Lung microvascular endothelial cell (primary cell): ENCODE measurements at regions not wholly inside any gene's neighbourhood (a gene's known extent, or its start where the extent isn't known, plus 50 kb on each side); places are given as distances from the start of the nearest gene placed in this dataset.

Experiments
- DNase-seq, 2 donors: peaks; one replicate each; pipeline versions ENCODE4 v3.0.0 to v3.0.0-alpha.2; 2010; ENCODE audit warnings: low read depth in 2 of 2

- DNase-seq: no peak
These were observed 311.8 kb downstream of the CD83 start for GRCh38 chr6:14429396-14429795.

GRCh38 chr6:14430218-14430617 lies 312.6 kb downstream of the CD83 start:
- no peak for DNase-seq

- DNase-seq: no peak
These were observed 314.1 kb downstream of the CD83 start for GRCh38 chr6:14431385-14432330.

- DNase-seq: no peak
These were observed 317.5 kb downstream of the CD83 start for GRCh38 chr6:14434916-14435690.

- DNase-seq: no peak
These were observed 319.1 kb downstream of the CD83 start for GRCh38 chr6:14436592-14437132.

- no peak for DNase-seq
These were observed 321.8 kb downstream of the CD83 start for GRCh38 chr6:14439419-14439818.

- no peak for DNase-seq
These were observed 322.8 kb downstream of the CD83 start for GRCh38 chr6:14440215-14440910.

GRCh38 chr6:14440940-14441781 lies 323.6 kb downstream of the CD83 start:
- DNase-seq: no peak

GRCh38 chr6:14442242-14442641 lies 324.7 kb downstream of the CD83 start:
- DNase-seq: no peak

- DNase-seq: no peak
These were observed 326.2 kb downstream of the CD83 start for GRCh38 chr6:14443629-14444268.

GRCh38 chr6:14444295-14444972 lies 326.9 kb downstream of the CD83 start:
- no peak for DNase-seq

- DNase-seq: no peak
These were observed 329.7 kb downstream of the CD83 start for GRCh38 chr6:14447240-14447639.

GRCh38 chr6:14448246-14448645 lies 330.7 kb downstream of the CD83 start:
- DNase-seq: no peak

GRCh38 chr6:14450133-14450504 lies 332.5 kb downstream of the CD83 start:
- no peak for DNase-seq

GRCh38 chr6:14450578-14450977 lies 333.0 kb downstream of the CD83 start:
- no peak for DNase-seq

GRCh38 chr6:14451594-14452374 lies 334.2 kb downstream of the CD83 start:
- no peak for DNase-seq

GRCh38 chr6:14452567-14453527 lies 335.3 kb downstream of the CD83 start:
- DNase-seq: no peak
